Head of caudate nucleus (tissue), 42 donors: ENCODE measurements at regions not wholly inside any gene's neighbourhood (a gene's known extent, or its start where the extent isn't known, plus 50 kb on each side); places are given as distances from the start of the nearest gene placed in this dataset.
"Not testable (repeated sequence)": the region's sequence is repeated elsewhere in the genome, so short reads cannot be mapped to it uniquely, and the experiment has no call there.

Source experiments
- DNase-seq, 42 donors: peaks; one replicate each; pipeline versions ENCODE4 v3.0.0 to v3.0.0-alpha.2; 2020 to 2021; ENCODE audit warnings: mixed read lengths in 7 of 42
- intact Hi-C: fragments of 100-400 bp; cut with DNase I; formaldehyde crosslinking; loops from one replicate; pipeline ENCODE4 v1.15.0; 2022

- intact Hi-C loops = not testable (repeated sequence)
- peak in 2 of 42 donors; percentile 8 to 20 for DNase-seq
Observed at GRCh38 chr16:32085438-32086141, 167.5 kb upstream of the TP53TG3D start.

DNA sequence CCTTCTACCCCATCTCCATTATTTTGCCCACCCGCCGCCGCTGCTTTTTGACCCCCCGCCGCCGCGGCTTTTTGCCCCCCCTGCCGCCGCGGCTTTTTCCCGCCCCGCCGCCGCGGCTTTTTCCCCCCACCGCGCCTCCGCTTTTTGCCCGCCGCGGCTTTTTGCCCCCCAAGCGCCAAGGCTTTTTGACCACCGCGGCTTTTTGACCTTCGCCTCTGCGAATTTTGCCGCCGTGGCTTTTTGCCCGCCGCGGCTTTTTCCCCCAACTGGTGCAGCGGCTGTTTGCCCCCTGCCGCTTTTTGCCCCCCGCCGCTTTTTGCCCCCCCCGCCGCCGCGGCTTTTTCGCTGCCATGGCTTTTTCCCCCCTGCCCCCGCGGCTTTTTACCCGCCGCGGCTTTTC, 137.5 kb upstream of the TP53TG3D start:
- intact Hi-C loops = not testable (repeated sequence)
- peak in 2 of 42 donors; percentile 4 to 33 for DNase-seq

GRCh38 chr16:32116080-32116479, 137.0 kb upstream of the TP53TG3D start:
- intact Hi-C loops = no loop called here
- peak in 8 of 42 donors; percentile 1 to 41 (median 12) for DNase-seq

DNA sequence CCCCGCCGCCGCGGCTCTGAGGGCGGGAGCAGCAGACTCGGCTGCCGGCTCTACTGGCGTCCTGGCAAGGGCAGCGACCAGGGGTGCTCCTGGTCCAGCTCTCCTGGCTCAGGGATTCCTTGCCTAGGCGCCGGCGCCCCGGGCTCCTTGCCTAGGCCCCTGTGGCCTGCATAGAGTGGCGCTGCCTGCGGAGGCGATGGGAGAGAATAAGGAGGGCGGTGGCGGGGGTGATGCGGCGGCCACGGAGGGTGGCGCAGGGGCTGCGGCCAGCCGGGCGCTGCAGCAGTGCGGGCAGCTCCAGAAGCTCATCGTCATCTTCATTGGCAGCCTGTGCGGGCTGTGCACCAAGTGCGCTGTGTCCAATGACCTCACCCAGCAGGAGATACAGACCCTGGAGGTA, 136.6 kb upstream of the TP53TG3D start:
- intact Hi-C loops = not testable (repeated sequence)
- peak in 1 of 42 donors; percentile 13 for DNase-seq

- DNase-seq, intact Hi-C loops: not testable (repeated sequence)
Observed at GRCh38 chr16:32120372-32120771, 132.7 kb upstream of the TP53TG3D start.

- DNase-seq, intact Hi-C loops: not testable (repeated sequence)
Observed at GRCh38 chr16:32120779-32121178, 132.3 kb upstream of the TP53TG3D start.

- DNase-seq, intact Hi-C loops: not testable (repeated sequence)
Observed at GRCh38 chr16:32121273-32121900, 131.7 kb upstream of the TP53TG3D start.

- DNase-seq, intact Hi-C loops: not testable (repeated sequence)
Observed at GRCh38 chr16:32152434-32152833, 100.7 kb upstream of the TP53TG3D start.

DNA sequence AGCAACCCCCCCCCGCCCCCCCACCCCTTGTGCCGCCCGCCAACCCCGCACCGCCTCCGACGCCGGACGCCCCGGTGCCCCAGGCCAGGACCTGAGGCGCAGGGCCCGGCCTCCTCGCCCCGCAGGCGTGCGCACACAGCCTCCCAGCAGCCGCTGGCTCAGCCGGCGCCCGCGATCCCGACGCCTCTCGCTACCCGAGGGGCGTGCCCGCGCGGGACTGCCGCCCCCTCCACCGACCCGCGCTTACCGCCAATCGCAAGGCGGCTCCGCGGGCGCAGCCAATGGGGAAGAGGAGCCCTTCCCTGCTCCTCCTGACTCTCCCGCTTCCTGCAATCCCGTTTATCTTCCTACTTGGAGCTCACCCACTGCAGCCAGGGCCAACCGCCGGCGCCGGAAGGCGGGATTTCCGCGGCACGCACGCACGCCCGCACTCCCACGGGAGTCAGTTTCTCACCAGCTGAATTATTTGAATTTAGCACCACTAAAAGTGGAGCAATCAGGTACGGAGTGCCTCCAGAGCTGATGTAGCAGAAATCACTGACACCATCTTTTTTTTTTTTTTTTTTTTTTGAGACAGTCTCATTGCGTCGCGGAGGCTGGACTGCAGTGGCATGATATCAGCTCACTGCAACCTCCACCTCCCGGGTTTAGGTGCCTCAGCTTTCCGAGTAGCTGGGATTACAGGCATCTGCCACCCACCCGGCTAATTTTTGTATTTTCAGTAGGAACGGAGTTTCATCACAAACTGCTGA, 65.0 kb upstream of the TP53TG3D start:
- intact Hi-C loops, DNase-seq: not testable (repeated sequence)

DNA sequence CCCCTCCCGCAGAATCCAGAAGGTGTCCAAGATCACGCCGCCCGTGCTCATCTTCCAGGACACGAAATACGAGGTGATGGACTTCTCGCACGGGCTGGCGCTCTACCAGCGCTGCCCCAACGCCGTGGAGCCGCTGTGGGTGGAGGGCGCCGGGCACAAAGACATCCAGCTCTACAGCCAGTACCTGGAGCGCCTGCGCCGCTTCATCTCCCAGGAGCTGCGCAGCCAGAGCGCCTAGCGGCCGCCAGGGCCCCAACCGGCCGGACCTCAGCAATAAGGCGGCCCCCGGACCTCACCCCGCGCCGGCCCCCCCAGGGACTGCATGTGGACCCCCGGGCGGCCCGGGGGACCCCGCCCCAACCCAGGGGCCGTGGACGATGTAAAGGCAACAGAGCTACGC, 50.5 kb upstream of the TP53TG3D start:
- DNase-seq, intact Hi-C loops: not testable (repeated sequence)
